Esophagus squamous epithelium (tissue), 5 donors: ENCODE measurements at regions not wholly inside any gene's neighbourhood (a gene's known extent, or its start where the extent isn't known, plus 50 kb on each side); places are given as distances from the start of the nearest gene placed in this dataset.

Experiments
- DNase-seq: peaks from one replicate; lab custom pipeline; 2025; lab: John Stamatoyannopoulos, UW
- H3K27ac ChIP-seq, 4 donors: fragments of 200-600 bp; sonication (generic); one replicate each; pipeline ENCODE4 v1.5.1; 2016 to 2019; ENCODE audit warnings: mild to moderate bottlenecking in 1 of 4
- H3K27me3 ChIP-seq, 4 donors: fragments of 200-600 bp; sonication (generic); 1 replicate in 3 of 4; 2 replicates in 1 of 4; pipeline versions ENCODE4 v1.5.1 to v1.6.0; 2017 to 2021; ENCODE audit warnings: antibody characterized with exemption in 1 of 4
- H3K36me3 ChIP-seq, 3 donors: fragments of 200-600 bp; sonication (generic); one replicate each; pipeline ENCODE4 v1.5.1; 2016 to 2019
- H3K4me1 ChIP-seq, 3 donors: fragments of 200-600 bp; sonication (generic); one replicate each; pipeline ENCODE4 v1.5.1; 2017 to 2019
- H3K4me3 ChIP-seq, 4 donors: fragments of 200-600 bp; sonication (generic); 1 replicate in 3 of 4; 2 replicates in 1 of 4; pipeline ENCODE4 v1.5.1; 2016 to 2019; ENCODE audit warnings: mild to moderate bottlenecking in 2 of 4, moderate library complexity in 1 of 4
- H3K9me3 ChIP-seq, 3 donors: fragments of 200-600 bp; sonication (generic); one replicate each; pipeline ENCODE4 v1.5.1; 2016 to 2019
- CTCF ChIP-seq, 6 experiments: fragments of 450-650 bp in 4 of 6; fragments of 200-600 bp in 2 of 6; sonication (generic) in 2 of 6; IDR thresholded peaks; one replicate each; pipeline ENCODE4 v1.5.1; 2016 to 2019; ENCODE audit warnings: antibody characterized with exemption in 6 of 6, mild to moderate bottlenecking in 4 of 6, moderate library complexity in 4 of 6
- POLR2A ChIP-seq, 4 donors: fragments of 450-650 bp; IDR thresholded peaks; one replicate each; pipeline ENCODE4 v1.6.1; 2017; ENCODE audit warnings: antibody characterized with exemption in 4 of 4, mild to moderate bottlenecking in 4 of 4, moderate library complexity in 3 of 4
- WGBS, 2 donors: methylation state at CpG; one replicate each; pipeline ENCODE4 v1.1.5; 2018; 5-methylcytosine and 5-hydroxymethylcytosine counted together
- intact Hi-C: fragments of 100-400 bp; cut with DNase I; formaldehyde crosslinking; loops from one replicate; pipeline ENCODE4 v1.15.0; 2022
- donor health status: DM: yes; HTN: yes; CAD: no.

DNA sequence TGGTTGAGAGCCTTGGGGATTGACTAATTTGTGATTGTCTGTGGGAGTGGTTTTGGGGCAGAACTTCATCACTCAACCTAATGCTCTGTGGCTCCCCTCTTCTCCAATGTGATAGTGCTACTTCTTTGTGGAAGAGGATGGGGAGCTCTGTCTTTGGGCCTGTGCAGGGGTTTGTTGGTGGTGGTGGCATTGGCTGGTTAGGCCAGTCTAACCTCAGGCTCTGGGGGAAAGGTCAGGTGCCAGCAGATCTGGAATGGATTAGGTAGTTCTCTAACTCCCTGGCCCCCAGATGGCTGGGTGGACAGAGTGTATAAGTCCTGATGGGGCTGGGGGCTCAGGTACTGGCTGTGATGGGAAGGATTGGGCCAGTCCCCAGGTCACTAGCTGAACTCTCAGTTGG lies 129.0 kb upstream of the CHD6 start:
- Histone ChIP-seq H3K4me1 (no peaks in the 10 kb centered on the region), H3K4me3 (no peak overlapping the region), H3K36me3 (no peaks in the 10 kb centered on the region), H3K27me3 (peaks cover 0 to 28% (median 0%) of the 10 kb centered on the region in 4 donors), H3K9me3 (no peaks in the 10 kb centered on the region), H3K27ac (no peak overlapping the region)
- no peak for TF ChIP-seq CTCF (IDR thresholded peaks at IDR 0.05)
- TF ChIP-seq POLR2A (IDR thresholded peaks at IDR 0.05), result no peak
- no peak for DNase-seq
- intact Hi-C loops, result loop anchor here (10.0 kb wide), 1 partner anchor 778 kb away; no protein-coding TSS in a partner anchor

- Histone ChIP-seq H3K4me1 (no peaks in the 10 kb centered on the region), H3K36me3 (no peaks in the 10 kb centered on the region), H3K27ac (no peak overlapping the region), H3K27me3 (peaks cover 0 to 28% (median 0%) of the 10 kb centered on the region in 4 donors), H3K9me3 (no peaks in the 10 kb centered on the region), H3K4me3 (no peak overlapping the region)
- intact Hi-C loops, result loop anchor here (10.0 kb wide), 1 partner anchor 778 kb away; no protein-coding TSS in a partner anchor
- TF ChIP-seq POLR2A (IDR thresholded peaks at IDR 0.05) (no peak), CTCF (IDR thresholded peaks at IDR 0.05) (peak in 1 of 6 experiments; percentile 33)
- DNase-seq, result no peak
- WGBS, 2 donors, result no CpG with 5 or more reads among the region's 1 CpG
Measured at GRCh38 chr20:41746635-41747034, 128.5 kb upstream of the CHD6 start.

- Histone ChIP-seq H3K4me3 (no peak overlapping the region), H3K27ac (no peak overlapping the region), H3K4me1 (no peaks in the 10 kb centered on the region), H3K36me3 (no peaks in the 10 kb centered on the region), H3K27me3 (no peaks in the 10 kb centered on the region), H3K9me3 (no peaks in the 10 kb centered on the region)
- intact Hi-C loops, result no loop called here
- 12% methylated on average over 6 of the region's 6 CpGs for WGBS, 2 donors
- no peak for DNase-seq
- TF ChIP-seq CTCF (IDR thresholded peaks at IDR 0.05) (peak; percentile 40 to 84 (median 68)), POLR2A (IDR thresholded peaks at IDR 0.05) (no peak)
Measured at GRCh38 chr20:41738604-41739206, 120.5 kb upstream of the CHD6 start.

- WGBS, 2 donors, result 91 to 93% methylated on average over 3 of the region's 3 CpGs
- Histone ChIP-seq H3K27ac (no peak overlapping the region), H3K4me1 (no peaks in the 10 kb centered on the region), H3K4me3 (no peak overlapping the region), H3K36me3 (no peaks in the 10 kb centered on the region), H3K9me3 (no peaks in the 10 kb centered on the region), H3K27me3 (no peaks in the 10 kb centered on the region)
- TF ChIP-seq POLR2A (IDR thresholded peaks at IDR 0.05), result no peak
- TF ChIP-seq CTCF (IDR thresholded peaks at IDR 0.05), result no peak
- DNase-seq, result no peak
- intact Hi-C loops, result no loop called here
Measured at GRCh38 chr20:41735949-41736348, 117.8 kb upstream of the CHD6 start.

DNA sequence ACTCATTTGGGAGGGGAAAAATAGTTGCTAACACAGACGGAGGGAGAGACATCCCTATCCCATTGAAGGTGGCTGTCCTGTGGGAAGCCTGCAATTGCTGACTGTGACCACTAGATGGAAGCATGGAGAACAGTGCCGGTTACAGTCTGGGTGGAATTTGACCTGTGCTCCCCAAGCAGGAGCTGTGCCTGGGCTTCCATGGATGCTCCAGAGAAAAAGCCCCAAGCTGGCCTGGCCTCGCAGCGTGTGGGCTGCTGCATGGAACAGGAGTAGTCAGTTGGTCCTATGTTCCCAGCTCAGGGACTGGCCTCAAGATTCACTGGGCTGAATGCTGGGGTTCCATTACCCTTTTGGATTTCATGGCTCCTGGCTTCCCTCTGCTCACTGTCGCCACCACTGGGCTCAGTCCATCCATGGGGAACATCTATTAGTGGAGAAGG lies 116.3 kb upstream of the CHD6 start:
- Histone ChIP-seq H3K27me3 (no peaks in the 10 kb centered on the region), H3K9me3 (no peaks in the 10 kb centered on the region), H3K4me3 (no peak overlapping the region), H3K27ac (no peak overlapping the region), H3K36me3 (no peaks in the 10 kb centered on the region), H3K4me1 (no peaks in the 10 kb centered on the region)
- TF ChIP-seq POLR2A (IDR thresholded peaks at IDR 0.05) (no peak), CTCF (IDR thresholded peaks at IDR 0.05) (peak; percentile 61 to 92 (median 74))
- DNase-seq, result no peak
- WGBS, 2 donors, result 10 to 47% methylated on average over 3 to 5 of the region's 5 CpGs
- intact Hi-C loops, result no loop called here
